ENCODE measurements at regions not wholly inside any gene's neighbourhood (a gene's known extent, or its start where the extent isn't known, plus 50 kb on each side); places are given as distances from the start of the nearest gene placed in this dataset.
A peak's percentile ranks its signal among the peaks of the same experiment; 100 is the strongest.

DNA sequence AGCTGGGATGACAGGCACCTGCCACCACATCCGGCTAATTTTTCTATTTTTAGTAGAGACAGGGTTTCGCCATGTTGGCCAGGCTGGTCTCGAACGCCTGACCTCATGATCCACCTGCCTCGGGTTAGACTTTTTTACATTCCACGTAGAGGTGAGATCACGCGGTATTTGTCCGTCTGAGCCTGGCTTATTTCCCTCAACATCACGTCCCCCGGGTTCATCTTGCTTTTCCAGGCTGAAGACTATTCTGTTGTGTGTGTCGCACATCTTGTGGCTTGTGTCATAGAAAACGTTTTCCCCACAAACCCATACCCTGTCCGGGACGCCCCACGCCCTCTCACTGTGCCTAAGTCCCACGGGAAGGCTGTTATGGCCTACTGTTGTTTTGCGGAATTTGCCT is 185.3 kb downstream of the CRLF2 start:
- Histone ChIP-seq H3K4me2 (ENCODE audit: control insufficient read depth, insufficient read depth) (peak overlapping the region; percentile 36; the same call in 1 of the 2 replicates), H3K9ac (ENCODE audit: control insufficient read depth, insufficient read depth, low read length) (peak overlapping the region; percentile 49; the same call in 1 of the 2 replicates), H4K20me1 (ENCODE audit: control insufficient read depth, insufficient read depth) (no peaks in the 10 kb centered on the region), H3K9me3 (replicated peaks; ENCODE audit: control insufficient read depth, insufficient read depth, low read length) (peaks cover 4% of the 10 kb centered on the region; the same call in 2 of the 3 replicates), H3K4me3 (0 out of 2 replicates have a peak overlapping the region, but pooled peaks have one; percentile 22), H3K27ac (ENCODE audit: control insufficient read depth, insufficient read depth) (peak overlapping the region; percentile 86), H2AFZ (ENCODE audit: control insufficient read depth, low read depth, low read length) (peak overlapping the region; percentile 35), H3K36me3 (ENCODE audit: control insufficient read depth in 2 of 2, insufficient read depth in 2 of 2, low read length in 1 of 2) (no peaks in the 10 kb centered on the region), H3K27me3 (replicated peaks in 1 of 2; ENCODE audit: control insufficient read depth in 2 of 2, insufficient read depth in 2 of 2, low read length in 1 of 2) (no peaks in the 10 kb centered on the region), H3K4me1 (ENCODE audit: control insufficient read depth, insufficient read depth, low read length) (peaks cover 10% of the 10 kb centered on the region), H3K79me2 (ENCODE audit: control insufficient read depth, insufficient read depth, low read length) (no peaks in the 10 kb centered on the region)
- CTCF ChIA-PET: no interaction called here
- RAD21 ChIA-PET (ENCODE audit: unreplicated experiment): no interaction called here
- under 1% methylated on average over 18 of the region's 18 CpGs for WGBS (ENCODE audit: insufficient coverage, insufficient replicate concordance, low lambda C conversion rate, missing lambda C conversion rate)
- FAIRE-seq (no peak), ATAC-seq (peak; percentile 72), DNase-seq (ENCODE audit: low read depth, low spot score) (peak; percentile 46)
- TF ChIP-seq POLR2AphosphoS5 (IDR thresholded peaks at IDR 0.05; ENCODE audit: low read length) (peak; percentile 35; the same call in 1 of the 2 replicates), MEF2B (IDR thresholded peaks at IDR 0.05; ENCODE audit: partially characterized antibody, poor library complexity, severe bottlenecking) (peak; percentile 63), RUNX3 (IDR thresholded peaks at IDR 0.05; ENCODE audit: low read length) (peak; percentile 33), RBBP5 (conservative IDR thresholded peaks at IDR 0.05) (no peak), MEF2A (IDR thresholded peaks at IDR 0.05; ENCODE audit: insufficient read depth, low read depth, low read length) (0 out of 2 replicates have a peak, but pooled peaks have one; percentile 29), NR2C1 (IDR thresholded peaks at IDR 0.05) (no peak)
- SMC1A ChIA-PET (ENCODE audit: uncharacterized antibody, unreplicated experiment): no interaction called here
- in situ Hi-C loops (cut with MboI) (loop anchor here (5.0 kb wide), 1 partner anchor 35 kb away; no protein-coding TSS in a partner anchor), intact Hi-C loops (cut with micrococcal nuclease; ENCODE audit: unreplicated experiment) (loop anchor here (2.0 kb wide), 2 partner anchors 28 to 36 kb away; no protein-coding TSS in a partner anchor)
- POLR2A ChIA-PET: no interaction called here
- TSS peak; percentile 84 for BruUV-seq (replicated peaks)

DNA sequence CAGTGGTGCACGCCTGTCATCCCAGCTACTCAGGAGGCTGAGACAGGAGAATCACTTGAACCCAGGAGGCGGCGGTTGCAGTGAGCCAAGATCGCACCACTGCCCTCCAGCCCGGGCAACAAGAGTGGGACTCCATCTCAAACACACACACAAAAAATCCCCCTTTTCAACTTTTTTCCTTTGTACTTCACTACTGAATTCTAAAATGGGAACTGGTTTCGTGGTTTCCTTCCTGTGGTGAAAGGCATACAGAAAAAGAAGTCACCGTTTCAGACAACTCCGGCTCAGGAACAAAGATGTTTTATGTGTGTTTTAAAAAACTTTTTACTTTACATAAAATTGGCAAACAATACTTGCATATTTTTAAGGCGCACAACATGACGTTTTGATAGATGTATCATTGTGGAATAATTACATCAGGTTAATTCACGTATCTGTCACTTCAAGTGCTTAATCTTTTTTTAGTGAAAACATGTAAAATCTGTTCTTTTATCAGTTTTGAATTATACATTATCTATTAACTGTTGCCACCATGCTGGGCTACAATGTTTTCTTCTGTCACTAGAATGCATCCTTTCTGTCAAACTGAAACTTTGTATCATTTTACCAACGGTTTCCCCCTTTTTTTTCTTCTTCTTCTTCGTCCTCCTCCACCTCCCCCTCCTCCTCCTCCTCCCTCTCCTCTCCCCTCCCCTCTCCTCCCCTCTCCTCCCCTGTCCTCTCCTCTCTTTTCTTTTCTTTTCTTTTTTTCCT is 186.0 kb downstream of the CRLF2 start:
- H3K27ac ChIP-seq (ENCODE audit: control insufficient read depth, insufficient read depth): peak overlapping the region; percentile 86
- FAIRE-seq (no peak), DNase-seq (ENCODE audit: low read depth, low spot score) (peak; percentile 63), ATAC-seq (peak; percentile 81)
- H4K20me1 ChIP-seq (ENCODE audit: control insufficient read depth, insufficient read depth): no peaks in the 10 kb centered on the region
- BruUV-seq (replicated peaks): no TSS peak
- no peak overlapping the region; the same call in 1 of the 2 replicates for H2AFZ ChIP-seq (ENCODE audit: control insufficient read depth, low read depth, low read length)
- RAD21 ChIA-PET (ENCODE audit: unreplicated experiment): no interaction called here
- H3K4me2 ChIP-seq (ENCODE audit: control insufficient read depth, insufficient read depth): peak overlapping the region; percentile 79
- peaks cover 4% of the 10 kb centered on the region; the same call in 2 of the 3 replicates for H3K9me3 ChIP-seq (replicated peaks; ENCODE audit: control insufficient read depth, insufficient read depth, low read length)
- in situ Hi-C loops (cut with MboI) (loop anchor here (5.0 kb wide), 1 partner anchor 34 kb away; no protein-coding TSS in a partner anchor), intact Hi-C loops (cut with micrococcal nuclease; ENCODE audit: unreplicated experiment) (loop anchor here (2.0 kb wide), 2 partner anchors 28 to 36 kb away; no protein-coding TSS in a partner anchor)
- WGBS (ENCODE audit: insufficient coverage, insufficient replicate concordance, low lambda C conversion rate, missing lambda C conversion rate): 6% methylated on average over 13 of the region's 13 CpGs
- H3K27me3 ChIP-seq (replicated peaks in 1 of 2; ENCODE audit: control insufficient read depth in 2 of 2, insufficient read depth in 2 of 2, low read length in 1 of 2): no peaks in the 10 kb centered on the region
- peak overlapping the region; percentile 62 for H3K9ac ChIP-seq (ENCODE audit: control insufficient read depth, insufficient read depth, low read length)
- 0 out of 2 replicates have a peak overlapping the region, but pooled peaks have one; percentile 22 for H3K4me3 ChIP-seq
- H3K79me2 ChIP-seq (ENCODE audit: control insufficient read depth, insufficient read depth, low read length): no peaks in the 10 kb centered on the region
- POLR2A ChIA-PET: no interaction called here
- SMC1A ChIA-PET (ENCODE audit: uncharacterized antibody, unreplicated experiment): no interaction called here
- H3K4me1 ChIP-seq (ENCODE audit: control insufficient read depth, insufficient read depth, low read length): peaks cover 10% of the 10 kb centered on the region
- no peaks in the 10 kb centered on the region for H3K36me3 ChIP-seq (ENCODE audit: control insufficient read depth in 2 of 2, insufficient read depth in 2 of 2, low read length in 1 of 2)
- CTCF ChIA-PET: no interaction called here
- TF ChIP-seq JUNB (IDR thresholded peaks at IDR 0.05) (peak; percentile 33; the same call in 1 of the 2 replicates), POLR2AphosphoS2 (IDR thresholded peaks at IDR 0.05; ENCODE audit: low read depth, low read length) (no peak), PML (IDR thresholded peaks at IDR 0.05; ENCODE audit: low read length) (no peak), RELA (IDR thresholded peaks at IDR 0.05; ENCODE audit: borderline replicate concordance, partially characterized antibody) (peak; percentile 48), ZNF217 (IDR thresholded peaks at IDR 0.05) (no peak; the same call in 1 of the 2 replicates), MEF2B (IDR thresholded peaks at IDR 0.05; ENCODE audit: partially characterized antibody, poor library complexity, severe bottlenecking) (peak; percentile 81), TCF7 (IDR thresholded peaks at IDR 0.05; ENCODE audit: borderline replicate concordance) (peak; percentile 46; the same call in 1 of the 2 replicates), IKZF2 (IDR thresholded peaks at IDR 0.05) (peak; percentile 31 to 52; a peak in 3 of 4 replicates), IRF4 (IDR thresholded peaks at IDR 0.05; ENCODE audit: low read depth, low read length) (0 out of 2 replicates have a peak, but pooled peaks have one; percentile 7), RUNX3 (IDR thresholded peaks at IDR 0.05; ENCODE audit: low read length) (peak; percentile 97), CBX3 (IDR thresholded peaks at IDR 0.05; ENCODE audit: borderline replicate concordance, low read depth) (no peak), ZBED1 (IDR thresholded peaks at IDR 0.05; ENCODE audit: borderline replicate concordance) (peak; percentile 65; the same call in 1 of the 2 replicates), YY1 (IDR thresholded peaks at IDR 0.05; ENCODE audit: low read depth, low read length) (peak; percentile 73), NFIC (IDR thresholded peaks at IDR 0.05; ENCODE audit: low read depth, low read length) (peak; percentile 88), STAT3 (IDR thresholded peaks at IDR 0.05; ENCODE audit: low read depth, low read length) (no peak), GABPA (IDR thresholded peaks at IDR 0.05; ENCODE audit: low read depth) (0 out of 2 replicates have a peak, but pooled peaks have one; percentile 32)
